ENCODE measurements at regions not wholly inside any gene's neighbourhood (a gene's known extent, or its start where the extent isn't known, plus 50 kb on each side); places are given as distances from the start of the nearest gene placed in this dataset.

DNA sequence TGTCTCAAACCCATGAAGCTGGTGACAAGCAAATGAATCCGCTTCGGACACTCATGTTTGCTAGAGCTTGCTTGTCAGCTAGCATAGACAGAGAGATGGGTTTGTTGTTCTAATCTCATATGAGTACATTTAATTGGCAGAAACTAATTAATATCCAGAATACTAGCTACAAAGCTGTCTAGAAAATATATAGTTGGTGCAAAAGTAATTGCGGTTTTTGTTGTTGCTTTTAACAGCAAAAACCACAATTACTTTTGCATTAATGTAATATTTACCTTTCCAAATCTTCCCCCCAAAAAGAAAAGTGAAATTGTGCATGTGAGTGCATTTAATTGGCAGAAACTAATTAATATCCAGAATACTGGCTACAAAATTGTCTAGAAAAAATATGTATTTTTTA, 1115.2 kb downstream of the TDRD15 start:
- no peaks in the 10 kb centered on the region for H3K36me3 ChIP-seq (ENCODE audit: control insufficient read depth in 1 of 2, insufficient read depth in 2 of 2, low read length in 2 of 2)
- H3K4me3 ChIP-seq (replicated peaks in 1 of 2; ENCODE audit: low read depth in 1 of 2, low read length in 2 of 2) = no peak overlapping the region
- TF ChIP-seq MAX (IDR thresholded peaks at IDR 0.05) (no peak), ZNF274 (IDR thresholded peaks at IDR 0.05; ENCODE audit: low read depth, low read length) (no peak), EZH2 (IDR thresholded peaks at IDR 0.05) (no peak), EGR1 (IDR thresholded peaks at IDR 0.05; ENCODE audit: low read depth) (no peak), ELF1 (IDR thresholded peaks at IDR 0.05; ENCODE audit: borderline replicate concordance, low read depth) (no peak), REST (IDR thresholded peaks at IDR 0.05; ENCODE audit: low read depth) (no peak), YY1 (IDR thresholded peaks at IDR 0.05; ENCODE audit: extremely low read depth, insufficient replicate concordance, low read depth, low read length) (no peak), RAD21 (IDR thresholded peaks at IDR 0.05; ENCODE audit: low read depth) (no peak), SIN3A (IDR thresholded peaks at IDR 0.05; ENCODE audit: low read depth) (no peak), POLR2AphosphoS5 (IDR thresholded peaks at IDR 0.05; ENCODE audit: low read depth, low read length) (no peak), ZFX (IDR thresholded peaks at IDR 0.05) (no peak), SRF (IDR thresholded peaks at IDR 0.05; ENCODE audit: low read depth) (no peak), CEBPB (IDR thresholded peaks at IDR 0.05; ENCODE audit: low read depth) (no peak), TCF7L2 (IDR thresholded peaks at IDR 0.05; ENCODE audit: borderline replicate concordance, extremely low read depth, insufficient read depth, insufficient read length) (no peak), FOSL1 (IDR thresholded peaks at IDR 0.05; ENCODE audit: low read depth) (no peak), EZH2phosphoT487 (IDR thresholded peaks at IDR 0.05; ENCODE audit: borderline replicate concordance) (no peak)
- TF ChIP-seq, protein P1, sequence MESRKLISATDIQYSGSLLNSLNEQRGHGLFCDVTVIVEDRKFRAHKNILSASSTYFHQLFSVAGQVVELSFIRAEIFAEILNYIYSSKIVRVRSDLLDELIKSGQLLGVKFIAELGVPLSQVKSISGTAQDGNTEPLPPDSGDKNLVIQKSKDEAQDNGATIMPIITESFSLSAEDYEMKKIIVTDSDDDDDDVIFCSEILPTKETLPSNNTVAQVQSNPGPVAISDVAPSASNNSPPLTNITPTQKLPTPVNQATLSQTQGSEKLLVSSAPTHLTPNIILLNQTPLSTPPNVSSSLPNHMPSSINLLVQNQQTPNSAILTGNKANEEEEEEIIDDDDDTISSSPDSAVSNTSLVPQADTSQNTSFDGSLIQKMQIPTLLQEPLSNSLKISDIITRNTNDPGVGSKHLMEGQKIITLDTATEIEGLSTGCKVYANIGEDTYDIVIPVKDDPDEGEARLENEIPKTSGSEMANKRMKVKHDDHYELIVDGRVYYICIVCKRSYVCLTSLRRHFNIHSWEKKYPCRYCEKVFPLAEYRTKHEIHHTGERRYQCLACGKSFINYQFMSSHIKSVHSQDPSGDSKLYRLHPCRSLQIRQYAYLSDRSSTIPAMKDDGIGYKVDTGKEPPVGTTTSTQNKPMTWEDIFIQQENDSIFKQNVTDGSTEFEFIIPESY (IDR thresholded peaks at IDR 0.05; ENCODE audit: extremely low read depth, insufficient replicate concordance, low read length) = no peak
- TF ChIP-seq, protein P2, sequence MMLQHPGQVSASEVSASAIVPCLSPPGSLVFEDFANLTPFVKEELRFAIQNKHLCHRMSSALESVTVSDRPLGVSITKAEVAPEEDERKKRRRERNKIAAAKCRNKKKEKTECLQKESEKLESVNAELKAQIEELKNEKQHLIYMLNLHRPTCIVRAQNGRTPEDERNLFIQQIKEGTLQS (IDR thresholded peaks at IDR 0.05) = no peak
- TF ChIP-seq, protein P3, sequence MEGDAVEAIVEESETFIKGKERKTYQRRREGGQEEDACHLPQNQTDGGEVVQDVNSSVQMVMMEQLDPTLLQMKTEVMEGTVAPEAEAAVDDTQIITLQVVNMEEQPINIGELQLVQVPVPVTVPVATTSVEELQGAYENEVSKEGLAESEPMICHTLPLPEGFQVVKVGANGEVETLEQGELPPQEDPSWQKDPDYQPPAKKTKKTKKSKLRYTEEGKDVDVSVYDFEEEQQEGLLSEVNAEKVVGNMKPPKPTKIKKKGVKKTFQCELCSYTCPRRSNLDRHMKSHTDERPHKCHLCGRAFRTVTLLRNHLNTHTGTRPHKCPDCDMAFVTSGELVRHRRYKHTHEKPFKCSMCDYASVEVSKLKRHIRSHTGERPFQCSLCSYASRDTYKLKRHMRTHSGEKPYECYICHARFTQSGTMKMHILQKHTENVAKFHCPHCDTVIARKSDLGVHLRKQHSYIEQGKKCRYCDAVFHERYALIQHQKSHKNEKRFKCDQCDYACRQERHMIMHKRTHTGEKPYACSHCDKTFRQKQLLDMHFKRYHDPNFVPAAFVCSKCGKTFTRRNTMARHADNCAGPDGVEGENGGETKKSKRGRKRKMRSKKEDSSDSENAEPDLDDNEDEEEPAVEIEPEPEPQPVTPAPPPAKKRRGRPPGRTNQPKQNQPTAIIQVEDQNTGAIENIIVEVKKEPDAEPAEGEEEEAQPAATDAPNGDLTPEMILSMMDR (IDR thresholded peaks at IDR 0.05 in 2 of 3, conservative IDR thresholded peaks at IDR 0.05 in 1 of 3; ENCODE audit: borderline replicate concordance in 1 of 3, insufficient read depth in 1 of 3, low read depth in 2 of 3, low read length in 2 of 3) = no peak
- CTCF ChIA-PET = no interaction called here
- intact Hi-C loops (cut with micrococcal nuclease) = no loop called here
- ATAC-seq (no peak), DNase-seq (ENCODE audit: low read depth, low spot score) (no peak)
- H4K20me1 ChIP-seq (ENCODE audit: insufficient read depth) = no peaks in the 10 kb centered on the region
- no peaks in the 10 kb centered on the region for H3K27me3 ChIP-seq (ENCODE audit: insufficient read depth, low read length)
- H3K27ac ChIP-seq (ENCODE audit: low read depth, low read length) = no peak overlapping the region
- no peaks in the 10 kb centered on the region for H3K9me2 ChIP-seq (ENCODE audit: insufficient read depth)
- H3K9ac ChIP-seq (ENCODE audit: low read length) = no peak overlapping the region
- peaks cover 3 to 7% of the 10 kb centered on the region in 2 experiments; a peak in 2 of 4 replicates for H3K9me3 ChIP-seq (ENCODE audit: control insufficient read depth in 1 of 2, insufficient read depth in 1 of 2, low read depth in 1 of 2, low read length in 2 of 2)
- no peaks in the 10 kb centered on the region for H3K4me1 ChIP-seq (ENCODE audit: control insufficient read depth in 1 of 2, insufficient read depth in 2 of 2, low read length in 2 of 2)
- RAD21 ChIA-PET (ENCODE audit: low non-redundant PET in 1 of 2, low total read pairs in 2 of 2, uncharacterized antibody in 2 of 2, unreplicated experiment in 2 of 2) = no interaction called here
- H3K4me2 ChIP-seq (ENCODE audit: low read length) = no peak overlapping the region
- no peak overlapping the region for H2AFZ ChIP-seq (ENCODE audit: low read depth, low read length, poor library complexity, severe bottlenecking)
- POLR2A ChIA-PET = no interaction called here
- no peaks in the 10 kb centered on the region for H3K79me2 ChIP-seq (ENCODE audit: insufficient read depth, low read length)
- no TSS peak for BruUV-seq (replicated peaks)
